SK-N-SH (cell line): ENCODE measurements at regions not wholly inside any gene's neighbourhood (a gene's known extent, or its start where the extent isn't known, plus 50 kb on each side); places are given as distances from the start of the nearest gene placed in this dataset.

Experiments used
- CTCF ChIA-PET: fragments of 300-600, 350-600 bp; formaldehyde crosslinking; extraction: SDS; loops from one replicate; lab custom pipeline; 2021; lab: Yijun Ruan, JAX
- POLR2A ChIA-PET: fragments of 350-600 bp; sonication (Branson Sonifier 250); formaldehyde crosslinking; extraction: SDS; loops from one replicate; lab custom pipeline; 2020; ENCODE audit warnings: antibody characterized with exemption, inconsistent platforms; lab: Yijun Ruan, JAX
- DNase-seq: peaks from one replicate; pipeline ENCODE4 v3.0.0; 2012
- H2AFZ ChIP-seq: fragments of 200-600 bp; sonication (generic); 2 replicates; pipeline ENCODE4 v1.8.1; 2016; ENCODE audit warnings: antibody characterized with exemption, mild to moderate bottlenecking, low read depth
- H3F3A ChIP-seq: fragments of 200-600 bp; sonication (generic); replicated peaks from 2 replicates; pipeline ENCODE3; 2016; ENCODE audit warnings: antibody characterized with exemption, mild to moderate bottlenecking; ENCODE audit not compliant: insufficient read depth
- H3K27ac ChIP-seq, 2 experiments: fragments of 200-500 bp in 1 of 2; fragments of 200-600 bp in 1 of 2; sonication (Bioruptor generic) in 1 of 2; sonication (generic), shearing (Covaris generic) in 1 of 2; 2 replicates each; pipeline versions ENCODE4 v1.5.1 to v1.6.1; 2014 to 2016; ENCODE audit warnings: low read depth in 2 of 2, inconsistent platforms in 1 of 2, low read length in 1 of 2, mild to moderate bottlenecking in 1 of 2, mixed read lengths in 1 of 2
- H3K27me3 ChIP-seq: fragments of 200-600 bp; sonication (generic), shearing (Covaris generic); 2 replicates; pipeline ENCODE4 v1.6.1; 2016; ENCODE audit warnings: mixed run types; ENCODE audit not compliant: insufficient read depth
- H3K36me3 ChIP-seq, 2 experiments: fragments of 200-500 bp in 1 of 2; fragments of 200-600 bp in 1 of 2; sonication (Bioruptor generic) in 1 of 2; sonication (generic) in 1 of 2; replicated peaks in 1 of 2; 2 replicates each; pipeline versions ENCODE3 to v1.5.1; 2014 to 2016; ENCODE audit warnings: low read length in 1 of 2, mild to moderate bottlenecking in 1 of 2; ENCODE audit not compliant: insufficient read depth in 2 of 2, control insufficient read depth in 1 of 2
- H3K4me1 ChIP-seq, 2 experiments: fragments of 200-500 bp in 1 of 2; fragments of 200-600 bp in 1 of 2; sonication (Bioruptor generic) in 1 of 2; sonication (generic), shearing (Covaris generic) in 1 of 2; 2 replicates each; pipeline versions ENCODE4 v1.5.1 to v1.6.1; 2014 to 2016; ENCODE audit warnings: low read depth in 1 of 2, low read length in 1 of 2, mixed run types in 1 of 2; ENCODE audit not compliant: insufficient read depth in 2 of 2, control insufficient read depth in 1 of 2
- H3K4me2 ChIP-seq: fragments of 200-600 bp; sonication (generic), shearing (Covaris generic); 2 replicates; pipeline ENCODE4 v1.6.1; 2017; ENCODE audit warnings: mixed run types
- H3K4me3 ChIP-seq, 2 experiments: fragments of 200-500 bp in 1 of 2; fragments of 200-600 bp in 1 of 2; sonication (Bioruptor generic) in 1 of 2; sonication (generic), shearing (Covaris generic) in 1 of 2; 2 replicates each; pipeline versions ENCODE4 v1.5.1 to v1.8.1; 2014 to 2016; ENCODE audit warnings: low read depth in 2 of 2, inconsistent platforms in 1 of 2, low read length in 1 of 2, mild to moderate bottlenecking in 1 of 2, mixed read lengths in 1 of 2, moderate library complexity in 1 of 2
- H3K79me2 ChIP-seq: fragments of 200-600 bp; sonication (generic); 2 replicates; pipeline ENCODE4 v1.8.1; 2017; ENCODE audit warnings: mild to moderate bottlenecking; ENCODE audit not compliant: insufficient read depth
- H3K9ac ChIP-seq: fragments of 200-600 bp; sonication (generic); 2 replicates; pipeline ENCODE4 v1.6.1; 2017; ENCODE audit warnings: mixed run types
- H3K9me2 ChIP-seq: fragments of 200-600 bp; sonication (generic); 2 replicates; pipeline ENCODE4 v1.6.1; 2017; ENCODE audit warnings: mixed run types
- H3K9me3 ChIP-seq: fragments of 200-600 bp; sonication (generic); 2 replicates; pipeline ENCODE4 v1.6.1; 2017; ENCODE audit warnings: mixed run types, mild to moderate bottlenecking, moderate library complexity
- H4K20me1 ChIP-seq: fragments of 200-600 bp; sonication (generic); 2 replicates; pipeline ENCODE4 v1.6.1; 2017; ENCODE audit warnings: mild to moderate bottlenecking, mixed run types; ENCODE audit not compliant: insufficient read depth
- FOXM1 ChIP-seq: IDR thresholded peaks from 2 replicates; pipeline ENCODE4 v1.4.0; 2012; ENCODE audit warnings: low read depth, mild to moderate bottlenecking
- GABPA ChIP-seq: IDR thresholded peaks from 2 replicates; pipeline ENCODE4 v1.4.0; 2012; ENCODE audit warnings: low read depth, mild to moderate bottlenecking
- JUND ChIP-seq: IDR thresholded peaks from 2 replicates; pipeline ENCODE4 v1.4.0; 2012
- NFIC ChIP-seq: IDR thresholded peaks from 2 replicates; pipeline ENCODE4 v1.4.0; 2012; ENCODE audit warnings: borderline replicate concordance
- RCOR1 ChIP-seq: fragments of 150-350 bp; IDR thresholded peaks from 2 replicates; pipeline ENCODE4 v1.6.1; 2017; ENCODE audit warnings: antibody characterized with exemption, low read length
- SIN3A ChIP-seq: IDR thresholded peaks from 2 replicates; pipeline ENCODE4 v1.6.1; 2012; ENCODE audit warnings: low read depth, mild to moderate bottlenecking, low read length, moderate library complexity, borderline replicate concordance
- WGBS: methylation state at CpG from one replicate; pipeline ENCODE4 v1.1.6; 2017; ENCODE audit warnings: low lambda C conversion rate; 5-methylcytosine and 5-hydroxymethylcytosine counted together
- TF ChIP-seq, protein P1 (sequence below): IDR thresholded peaks from 2 replicates; pipeline ENCODE4 v1.4.0; 2012; ENCODE audit warnings: low read depth, borderline replicate concordance
- TF ChIP-seq, protein P2 (sequence below): fragments of 200-600 bp; sonication (generic); IDR thresholded peaks from 2 replicates; pipeline ENCODE4 v1.6.1; 2017; ENCODE audit warnings: antibody characterized with exemption, mild to moderate bottlenecking, moderate library complexity

DNA sequence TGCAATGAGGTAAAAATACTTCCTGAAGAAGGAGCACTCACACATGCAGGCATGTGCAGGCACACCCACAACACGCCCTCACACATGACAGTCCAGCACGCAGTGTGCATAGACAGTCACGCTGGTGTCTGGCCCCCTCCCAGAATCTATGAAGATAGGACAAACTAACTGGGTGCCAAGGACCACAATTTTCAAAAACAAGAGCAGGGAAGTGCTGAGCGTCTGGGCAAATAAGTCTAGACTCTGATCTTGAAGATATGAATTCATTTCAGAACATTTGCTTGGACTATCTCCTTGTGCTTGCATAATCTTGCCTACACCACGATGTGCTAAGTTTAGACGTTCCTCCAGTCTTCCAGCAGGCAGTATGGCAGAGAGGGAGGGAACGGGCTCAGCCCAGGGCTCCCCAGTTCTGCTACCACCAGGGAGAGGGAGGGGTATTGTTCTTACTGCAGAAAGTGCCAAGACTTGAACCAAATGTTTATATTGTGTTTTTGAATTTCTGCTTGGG, 276.5 kb upstream of the KLF6 start:
- Histone ChIP-seq H4K20me1 (no peaks in the 10 kb centered on the region), H3K9me3 (no peaks in the 10 kb centered on the region), H2AFZ (no peak overlapping the region), H3K27me3 (no peaks in the 10 kb centered on the region), H3F3A (no peaks in the 10 kb centered on the region), H3K4me3 (no peak overlapping the region), H3K4me2 (no peak overlapping the region), H3K79me2 (no peaks in the 10 kb centered on the region), H3K36me3 (no peaks in the 10 kb centered on the region), H3K4me1 (no peaks in the 10 kb centered on the region; a peak in 1 of 4 replicates), H3K9ac (no peak overlapping the region), H3K9me2 (no peaks in the 10 kb centered on the region), H3K27ac (no peak overlapping the region)
- ChIA-PET POLR2A (no interaction called here), CTCF (interaction anchor here (1.2 kb wide), 1 partner anchor 9 kb away, joined by 3 read pairs; no protein-coding TSS in a partner anchor)
- TF ChIP-seq, protein P1, sequence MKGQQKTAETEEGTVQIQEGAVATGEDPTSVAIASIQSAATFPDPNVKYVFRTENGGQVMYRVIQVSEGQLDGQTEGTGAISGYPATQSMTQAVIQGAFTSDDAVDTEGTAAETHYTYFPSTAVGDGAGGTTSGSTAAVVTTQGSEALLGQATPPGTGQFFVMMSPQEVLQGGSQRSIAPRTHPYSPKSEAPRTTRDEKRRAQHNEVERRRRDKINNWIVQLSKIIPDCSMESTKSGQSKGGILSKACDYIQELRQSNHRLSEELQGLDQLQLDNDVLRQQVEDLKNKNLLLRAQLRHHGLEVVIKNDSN = no peak
- TF ChIP-seq, protein P2, sequence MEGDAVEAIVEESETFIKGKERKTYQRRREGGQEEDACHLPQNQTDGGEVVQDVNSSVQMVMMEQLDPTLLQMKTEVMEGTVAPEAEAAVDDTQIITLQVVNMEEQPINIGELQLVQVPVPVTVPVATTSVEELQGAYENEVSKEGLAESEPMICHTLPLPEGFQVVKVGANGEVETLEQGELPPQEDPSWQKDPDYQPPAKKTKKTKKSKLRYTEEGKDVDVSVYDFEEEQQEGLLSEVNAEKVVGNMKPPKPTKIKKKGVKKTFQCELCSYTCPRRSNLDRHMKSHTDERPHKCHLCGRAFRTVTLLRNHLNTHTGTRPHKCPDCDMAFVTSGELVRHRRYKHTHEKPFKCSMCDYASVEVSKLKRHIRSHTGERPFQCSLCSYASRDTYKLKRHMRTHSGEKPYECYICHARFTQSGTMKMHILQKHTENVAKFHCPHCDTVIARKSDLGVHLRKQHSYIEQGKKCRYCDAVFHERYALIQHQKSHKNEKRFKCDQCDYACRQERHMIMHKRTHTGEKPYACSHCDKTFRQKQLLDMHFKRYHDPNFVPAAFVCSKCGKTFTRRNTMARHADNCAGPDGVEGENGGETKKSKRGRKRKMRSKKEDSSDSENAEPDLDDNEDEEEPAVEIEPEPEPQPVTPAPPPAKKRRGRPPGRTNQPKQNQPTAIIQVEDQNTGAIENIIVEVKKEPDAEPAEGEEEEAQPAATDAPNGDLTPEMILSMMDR = no peak
- no peak for TF ChIP-seq FOXM1
- no peak for TF ChIP-seq JUND
- TF ChIP-seq GABPA = no peak
- no peak for TF ChIP-seq NFIC
- no peak for DNase-seq
- 91% methylated on average over 7 of the region's 7 CpGs for WGBS

DNA sequence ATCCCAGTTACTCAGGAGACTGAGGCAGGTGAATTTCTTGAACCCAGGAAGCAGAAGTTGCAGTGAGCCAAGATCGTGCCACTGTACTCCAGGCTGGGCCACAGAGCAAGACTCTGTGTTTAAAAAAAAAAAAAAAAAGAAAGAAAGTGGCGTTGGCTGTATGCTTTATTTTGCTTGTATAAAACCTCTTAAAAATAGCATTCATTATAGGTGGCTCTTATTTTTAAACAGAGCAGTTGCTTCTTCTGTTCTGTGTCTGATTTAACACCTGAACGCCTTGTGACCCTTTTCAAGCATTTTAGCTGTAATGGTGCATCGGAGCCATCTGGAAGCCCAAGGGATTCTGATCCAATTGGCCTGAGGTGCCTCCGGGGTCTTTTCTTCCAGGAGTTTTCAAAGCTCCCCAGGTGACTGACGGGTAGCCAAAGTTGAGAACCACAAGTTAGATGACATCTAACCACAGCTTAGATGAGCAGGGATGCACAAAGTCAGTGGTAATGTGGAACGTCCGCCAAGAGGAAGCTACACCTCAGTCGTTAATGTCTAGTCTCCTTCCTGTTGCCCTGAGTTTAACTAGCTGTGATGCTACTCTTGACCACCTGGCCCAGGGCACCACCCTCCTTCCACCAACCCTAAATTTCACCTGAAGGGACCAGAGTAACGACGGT, 274.6 kb upstream of the KLF6 start:
- H3K4me1 ChIP-seq = no peaks in the 10 kb centered on the region; a peak in 1 of 4 replicates
- H3K27ac ChIP-seq = no peak overlapping the region
- H4K20me1 ChIP-seq = no peaks in the 10 kb centered on the region
- H3K9me3 ChIP-seq = peaks cover 4% of the 10 kb centered on the region; the same call in 1 of the 2 replicates
- H3K36me3 ChIP-seq = no peaks in the 10 kb centered on the region
- no peak for DNase-seq
- no peaks in the 10 kb centered on the region for H3K79me2 ChIP-seq
- no peak overlapping the region for H3K9ac ChIP-seq
- no peak overlapping the region for H3K4me2 ChIP-seq
- no peaks in the 10 kb centered on the region for H3K9me2 ChIP-seq
- POLR2A ChIA-PET = no interaction called here
- H2AFZ ChIP-seq = no peak overlapping the region
- WGBS = 82% methylated on average over 11 of the region's 11 CpGs
- no peaks in the 10 kb centered on the region for H3K27me3 ChIP-seq
- H3F3A ChIP-seq = no peaks in the 10 kb centered on the region
- CTCF ChIA-PET = interaction anchor here (0.9 kb wide), 1 partner anchor 8 kb away, joined by 3 read pairs; no protein-coding TSS in a partner anchor
- no peak for TF ChIP-seq RCOR1
- TF ChIP-seq, protein P1 = no peak
- no peak for TF ChIP-seq JUND
- no peak for TF ChIP-seq SIN3A
- no peak overlapping the region for H3K4me3 ChIP-seq
